Esophagus muscularis mucosa (tissue), 4 donors: ENCODE measurements at regions not wholly inside any gene's neighbourhood (a gene's known extent, or its start where the extent isn't known, plus 50 kb on each side); places are given as distances from the start of the nearest gene placed in this dataset.

Source experiments
- CTCF ChIP-seq, 3 experiments: fragments of 200-600 bp in 2 of 3; fragments of 450-650 bp in 1 of 3; sonication (generic) in 2 of 3; IDR thresholded peaks; one replicate each; pipeline ENCODE4 v1.5.1; 2017 to 2019; ENCODE audit warnings: antibody characterized with exemption in 3 of 3, mild to moderate bottlenecking in 2 of 3, moderate library complexity in 1 of 3
- EP300 ChIP-seq: sonication (generic); formaldehyde crosslinking; IDR thresholded peaks from one replicate; pipeline ENCODE4 v1.6.1; 2017; ENCODE audit warnings: antibody characterized with exemption
- POLR2A ChIP-seq: fragments of 450-650 bp; IDR thresholded peaks from one replicate; pipeline ENCODE4 v1.6.1; 2017; ENCODE audit warnings: antibody characterized with exemption, moderate library complexity, mild to moderate bottlenecking, low read depth

- TF ChIP-seq EP300: no peak
- no peak for TF ChIP-seq CTCF (IDR thresholded peaks at IDR 0.05)
- no peak for TF ChIP-seq POLR2A
These were observed 365.3 kb downstream of the SAMD5 start for GRCh38 chr6:147873816-147874215.
